ENCODE measurements at regions not wholly inside any gene's neighbourhood (a gene's known extent, or its start where the extent isn't known, plus 50 kb on each side); places are given as distances from the start of the nearest gene placed in this dataset.

- H3K4me1 Mint-ChIP-seq = no peaks in the 10 kb centered on the region
- DNase-seq (ENCODE audit: low spot score in 2 of 2) (no peak), ATAC-seq (no peak)
- H3K27ac Mint-ChIP-seq = no peak overlapping the region
- H3K4me3 Mint-ChIP-seq = no peak overlapping the region
- H3K9me3 Mint-ChIP-seq = peaks cover 3% of the 10 kb centered on the region
- H3K36me3 Mint-ChIP-seq = no peaks in the 10 kb centered on the region
Measured at GRCh38 chr21:26412885-26413284, 160.2 kb downstream of the CYYR1 start.

- H3K4me1 Mint-ChIP-seq = no peaks in the 10 kb centered on the region
- no peaks in the 10 kb centered on the region for H3K36me3 Mint-ChIP-seq
- DNase-seq (ENCODE audit: low spot score in 2 of 2) (no peak), ATAC-seq (no peak)
- H3K4me3 Mint-ChIP-seq = no peak overlapping the region
- no peak overlapping the region for H3K27ac Mint-ChIP-seq
- H3K9me3 Mint-ChIP-seq = peaks cover 7% of the 10 kb centered on the region
Measured at GRCh38 chr21:26409735-26410134, 163.4 kb downstream of the CYYR1 start.

- H3K4me3 Mint-ChIP-seq = no peak overlapping the region
- no peak overlapping the region for H3K27ac Mint-ChIP-seq
- DNase-seq (ENCODE audit: low spot score in 2 of 2) = no peak
- no peaks in the 10 kb centered on the region for H3K36me3 Mint-ChIP-seq
- no peak for ATAC-seq
- H3K4me1 Mint-ChIP-seq = no peaks in the 10 kb centered on the region
- H3K9me3 Mint-ChIP-seq = peaks cover 8% of the 10 kb centered on the region
Measured at GRCh38 chr21:26408511-26408910, 164.6 kb downstream of the CYYR1 start.

- H3K27ac Mint-ChIP-seq = no peak overlapping the region
- no peak overlapping the region for H3K4me3 Mint-ChIP-seq
- ATAC-seq (no peak), DNase-seq (ENCODE audit: low spot score in 2 of 2) (no peak)
- no peaks in the 10 kb centered on the region for H3K36me3 Mint-ChIP-seq
- H3K4me1 Mint-ChIP-seq = no peaks in the 10 kb centered on the region
- H3K9me3 Mint-ChIP-seq = peaks cover 8% of the 10 kb centered on the region
Measured at GRCh38 chr21:26406526-26406925, 166.6 kb downstream of the CYYR1 start.

- H3K4me1 Mint-ChIP-seq = no peaks in the 10 kb centered on the region
- peak; percentile 70 for ATAC-seq
- H3K9me3 Mint-ChIP-seq = peaks cover 5% of the 10 kb centered on the region
- no peak overlapping the region for H3K4me3 Mint-ChIP-seq
- no peak overlapping the region for H3K27ac Mint-ChIP-seq
- H3K36me3 Mint-ChIP-seq = no peaks in the 10 kb centered on the region
- DNase-seq (ENCODE audit: low spot score in 2 of 2) = no peak
Measured at GRCh38 chr21:26405735-26406361, 167.2 kb downstream of the CYYR1 start.

- no peak for ATAC-seq
Measured at GRCh38 chr21:26405071-26405470, 168.0 kb downstream of the CYYR1 start.

GRCh38 chr21:26404288-26404687 is 168.8 kb downstream of the CYYR1 start:
- peaks cover 12% of the 10 kb centered on the region for H3K9me3 Mint-ChIP-seq
- ATAC-seq = no peak
- no peaks in the 10 kb centered on the region for H3K36me3 Mint-ChIP-seq
- no peaks in the 10 kb centered on the region for H3K4me1 Mint-ChIP-seq
- no peak for DNase-seq (ENCODE audit: low spot score in 2 of 2)
- H3K27ac Mint-ChIP-seq = no peak overlapping the region
- no peak overlapping the region for H3K4me3 Mint-ChIP-seq

More at GRCh38 chr21:26405071-26405470, 168.0 kb downstream of the CYYR1 start:
- no peak for DNase-seq (ENCODE audit: low spot score in 2 of 2)
- Mint-ChIP-seq H3K9me3 (peaks cover 8% of the 10 kb centered on the region), H3K27ac (no peak overlapping the region), H3K4me1 (no peaks in the 10 kb centered on the region), H3K4me3 (no peak overlapping the region), H3K36me3 (no peaks in the 10 kb centered on the region)

GRCh38 chr21:26403321-26403720 is 169.8 kb downstream of the CYYR1 start:
- Mint-ChIP-seq H3K9me3 (peaks cover 12% of the 10 kb centered on the region), H3K4me1 (no peaks in the 10 kb centered on the region), H3K4me3 (no peak overlapping the region), H3K36me3 (no peaks in the 10 kb centered on the region), H3K27ac (no peak overlapping the region)
- no peak for DNase-seq (ENCODE audit: low spot score in 2 of 2)
- ATAC-seq = no peak

GRCh38 chr21:26397545-26397944 is 175.5 kb downstream of the CYYR1 start:
- no peak overlapping the region for H3K4me3 Mint-ChIP-seq
- H3K9me3 Mint-ChIP-seq = peaks cover 11% of the 10 kb centered on the region
- ATAC-seq (no peak), DNase-seq (ENCODE audit: low spot score in 2 of 2) (no peak)
- no peaks in the 10 kb centered on the region for H3K36me3 Mint-ChIP-seq
- no peak overlapping the region for H3K27ac Mint-ChIP-seq
- H3K4me1 Mint-ChIP-seq = no peaks in the 10 kb centered on the region

- DNase-seq (ENCODE audit: low spot score in 2 of 2) (no peak), ATAC-seq (no peak)
Measured at GRCh38 chr21:26394341-26394740, 178.7 kb downstream of the CYYR1 start.

GRCh38 chr21:26391166-26391565 is 181.9 kb downstream of the CYYR1 start:
- no peaks in the 10 kb centered on the region for H3K36me3 Mint-ChIP-seq
- no peak overlapping the region for H3K27ac Mint-ChIP-seq
- no peak overlapping the region for H3K4me3 Mint-ChIP-seq
- no peak for ATAC-seq
- H3K4me1 Mint-ChIP-seq = no peaks in the 10 kb centered on the region
- DNase-seq (ENCODE audit: low spot score in 2 of 2) = no peak
- H3K9me3 Mint-ChIP-seq = no peaks in the 10 kb centered on the region

More at GRCh38 chr21:26394341-26394740, 178.7 kb downstream of the CYYR1 start:
- Mint-ChIP-seq H3K4me3 (no peak overlapping the region), H3K27ac (no peak overlapping the region), H3K4me1 (no peaks in the 10 kb centered on the region), H3K9me3 (peaks cover 4% of the 10 kb centered on the region), H3K36me3 (no peaks in the 10 kb centered on the region)

- H3K27ac Mint-ChIP-seq = no peak overlapping the region
- H3K9me3 Mint-ChIP-seq = no peaks in the 10 kb centered on the region
- H3K4me3 Mint-ChIP-seq = no peak overlapping the region
- ATAC-seq (no peak), DNase-seq (ENCODE audit: low spot score in 2 of 2) (no peak)
- H3K36me3 Mint-ChIP-seq = no peaks in the 10 kb centered on the region
- H3K4me1 Mint-ChIP-seq = no peaks in the 10 kb centered on the region
Measured at GRCh38 chr21:26389971-26390641, 183.0 kb downstream of the CYYR1 start.

- H3K27ac Mint-ChIP-seq = no peak overlapping the region
- H3K9me3 Mint-ChIP-seq = no peaks in the 10 kb centered on the region
- H3K4me1 Mint-ChIP-seq = no peaks in the 10 kb centered on the region
- no peak for DNase-seq (ENCODE audit: low spot score in 2 of 2)
- no peaks in the 10 kb centered on the region for H3K36me3 Mint-ChIP-seq
- no peak for ATAC-seq
- H3K4me3 Mint-ChIP-seq = no peak overlapping the region
Measured at GRCh38 chr21:26388731-26389231, 184.3 kb downstream of the CYYR1 start.

GRCh38 chr21:26385721-26386120 is 187.4 kb downstream of the CYYR1 start:
- no peak for DNase-seq (ENCODE audit: low spot score in 2 of 2)
- no peaks in the 10 kb centered on the region for H3K4me1 Mint-ChIP-seq

GRCh38 chr21:26379561-26379960 is 193.5 kb downstream of the CYYR1 start:
- Mint-ChIP-seq H3K4me3 (no peak overlapping the region), H3K27ac (no peak overlapping the region), H3K36me3 (no peaks in the 10 kb centered on the region), H3K9me3 (peaks cover 4% of the 10 kb centered on the region), H3K4me1 (no peaks in the 10 kb centered on the region)
- no peak for DNase-seq (ENCODE audit: low spot score in 2 of 2)
- peak; percentile 39 for ATAC-seq

More at GRCh38 chr21:26385721-26386120, 187.4 kb downstream of the CYYR1 start:
- Mint-ChIP-seq H3K4me3 (no peak overlapping the region), H3K36me3 (no peaks in the 10 kb centered on the region), H3K27ac (no peak overlapping the region), H3K9me3 (no peaks in the 10 kb centered on the region)
- no peak for ATAC-seq

- Mint-ChIP-seq H3K4me3 (no peak overlapping the region), H3K9me3 (peaks cover 6% of the 10 kb centered on the region), H3K4me1 (no peaks in the 10 kb centered on the region), H3K36me3 (no peaks in the 10 kb centered on the region), H3K27ac (no peak overlapping the region)
- ATAC-seq (no peak), DNase-seq (ENCODE audit: low spot score in 2 of 2) (no peak)
Measured at GRCh38 chr21:26377111-26377694, 195.9 kb downstream of the CYYR1 start.

Data from stimulated activated effector memory CD8-positive, alpha-beta T cell treated with anti-CD3 and anti-CD28 coated beads, Interleukin-12 subunit alpha, Interleukin-12 subunit beta, amount 100 ng/mL, for 72 hours (primary cell).